ENCODE measurements at regions not wholly inside any gene's neighbourhood (a gene's known extent, or its start where the extent isn't known, plus 50 kb on each side); places are given as distances from the start of the nearest gene placed in this dataset.
"Not testable (repeated sequence)": the region's sequence is repeated elsewhere in the genome, so short reads cannot be mapped to it uniquely, and the experiment has no call there.

GRCh38 chr2:57450170-57450569 is 596.4 kb upstream of the VRK2 start:
- no peak for DNase-seq

GRCh38 chr2:57452634-57453033 is 594.0 kb upstream of the VRK2 start:
- DNase-seq = no peak

- DNase-seq = no peak
These were observed 592.7 kb upstream of the VRK2 start for GRCh38 chr2:57453945-57454344.

GRCh38 chr2:57460396-57461276 is 586.0 kb upstream of the VRK2 start:
- no peak for DNase-seq

GRCh38 chr2:57461624-57462023 is 585.0 kb upstream of the VRK2 start:
- no peak for DNase-seq

GRCh38 chr2:57465067-57465466 is 581.5 kb upstream of the VRK2 start:
- DNase-seq = no peak

GRCh38 chr2:57465967-57466366 is 580.6 kb upstream of the VRK2 start:
- no peak for DNase-seq

GRCh38 chr2:57475391-57475790 is 571.2 kb upstream of the VRK2 start:
- no peak for DNase-seq

- no peak for DNase-seq
These were observed 566.6 kb upstream of the VRK2 start for GRCh38 chr2:57479981-57480380.

- DNase-seq = no peak
These were observed 558.5 kb upstream of the VRK2 start for GRCh38 chr2:57488061-57488460.

- no peak for DNase-seq
These were observed 555.9 kb upstream of the VRK2 start for GRCh38 chr2:57490741-57491140.

- DNase-seq = no peak
These were observed 555.4 kb upstream of the VRK2 start for GRCh38 chr2:57491213-57491612.

- DNase-seq = not testable (repeated sequence)
These were observed 552.6 kb upstream of the VRK2 start for GRCh38 chr2:57493966-57494365.

- no peak for DNase-seq
These were observed 549.0 kb upstream of the VRK2 start for GRCh38 chr2:57497489-57498096.

GRCh38 chr2:57504787-57505186 is 541.8 kb upstream of the VRK2 start:
- no peak for DNase-seq

GRCh38 chr2:57509189-57509588 is 537.4 kb upstream of the VRK2 start:
- DNase-seq = no peak

- no peak for DNase-seq
These were observed 535.9 kb upstream of the VRK2 start for GRCh38 chr2:57510704-57511103.

- DNase-seq = no peak
These were observed 531.2 kb upstream of the VRK2 start for GRCh38 chr2:57515366-57515765.

- DNase-seq = no peak
These were observed 529.8 kb upstream of the VRK2 start for GRCh38 chr2:57516698-57517340.

- no peak for DNase-seq
These were observed 523.3 kb upstream of the VRK2 start for GRCh38 chr2:57523304-57523703.

- no peak for DNase-seq
These were observed 518.9 kb upstream of the VRK2 start for GRCh38 chr2:57527685-57528084.

GRCh38 chr2:57528499-57528898 is 518.1 kb upstream of the VRK2 start:
- DNase-seq = no peak

GRCh38 chr2:57534358-57534757 is 512.2 kb upstream of the VRK2 start:
- DNase-seq = no peak

Data from NCI-H1436 treated with DMSO at 0.1 percent for 48 hours (cell line).